HepG2 (cell line): ENCODE measurements at regions not wholly inside any gene's neighbourhood (a gene's known extent, or its start where the extent isn't known, plus 50 kb on each side); places are given as distances from the start of the nearest gene placed in this dataset.
A peak's percentile ranks its signal among the peaks of the same experiment; 100 is the strongest.

Experiments used
- PTBP1 ChIP-seq: fragments of 200-400 bp; formaldehyde crosslinking; IDR thresholded peaks from 2 replicates; pipeline ENCODE4 v1.6.1; 2018; ENCODE audit warnings: low read length, low read depth; ENCODE audit not compliant: poor library complexity, severe bottlenecking
- SMC3 ChIP-seq: IDR thresholded peaks from 2 replicates; pipeline ENCODE4 v1.6.1; 2011; ENCODE audit warnings: low read length, improper control_type of control experiment
- TBL1XR1 ChIP-seq: fragments of 150-350 bp; IDR thresholded peaks from 2 replicates; pipeline ENCODE4 v1.6.1; 2014; ENCODE audit warnings: borderline replicate concordance, low read length; ENCODE audit not compliant: partially characterized antibody
- U2AF1 ChIP-seq: fragments of 200-400 bp; formaldehyde crosslinking; optimal IDR thresholded peaks from 2 replicates; pipeline ENCODE3; 2017; ENCODE audit warnings: mild to moderate bottlenecking, low read depth, low read length
- ZFP37 ChIP-seq: sonication (generic); formaldehyde crosslinking; IDR thresholded peaks from 2 replicates; pipeline ENCODE4 v1.4.0; 2020; ENCODE audit warnings: missing genetic modification reagents, borderline replicate concordance
- ZNF563 ChIP-seq: sonication (generic); formaldehyde crosslinking; IDR thresholded peaks from 2 replicates; pipeline ENCODE4 v1.8.0; 2022; ENCODE audit warnings: mild to moderate bottlenecking, moderate library complexity, missing genetic modification reagents
- TF ChIP-seq, protein P1 (sequence below): sonication (generic); formaldehyde crosslinking; IDR thresholded peaks from 2 replicates; pipeline ENCODE4 v1.4.0; 2020; ENCODE audit warnings: missing genetic modification reagents
- TF ChIP-seq, protein P2 (sequence below): sonication (generic); formaldehyde crosslinking; IDR thresholded peaks from 2 replicates; pipeline ENCODE4 v1.4.0; 2020; ENCODE audit warnings: missing genetic modification reagents
- TF ChIP-seq, protein P3 (sequence below): sonication (generic); formaldehyde crosslinking; IDR thresholded peaks from 2 replicates; pipeline ENCODE4 v1.4.0; 2020; ENCODE audit warnings: missing genetic modification reagents, borderline replicate concordance
- TF ChIP-seq, protein P4 (sequence below): sonication (generic); formaldehyde crosslinking; IDR thresholded peaks from 2 replicates; pipeline ENCODE4 v1.5.0; 2020; ENCODE audit warnings: mild to moderate bottlenecking, missing genetic modification reagents, borderline replicate concordance

DNA sequence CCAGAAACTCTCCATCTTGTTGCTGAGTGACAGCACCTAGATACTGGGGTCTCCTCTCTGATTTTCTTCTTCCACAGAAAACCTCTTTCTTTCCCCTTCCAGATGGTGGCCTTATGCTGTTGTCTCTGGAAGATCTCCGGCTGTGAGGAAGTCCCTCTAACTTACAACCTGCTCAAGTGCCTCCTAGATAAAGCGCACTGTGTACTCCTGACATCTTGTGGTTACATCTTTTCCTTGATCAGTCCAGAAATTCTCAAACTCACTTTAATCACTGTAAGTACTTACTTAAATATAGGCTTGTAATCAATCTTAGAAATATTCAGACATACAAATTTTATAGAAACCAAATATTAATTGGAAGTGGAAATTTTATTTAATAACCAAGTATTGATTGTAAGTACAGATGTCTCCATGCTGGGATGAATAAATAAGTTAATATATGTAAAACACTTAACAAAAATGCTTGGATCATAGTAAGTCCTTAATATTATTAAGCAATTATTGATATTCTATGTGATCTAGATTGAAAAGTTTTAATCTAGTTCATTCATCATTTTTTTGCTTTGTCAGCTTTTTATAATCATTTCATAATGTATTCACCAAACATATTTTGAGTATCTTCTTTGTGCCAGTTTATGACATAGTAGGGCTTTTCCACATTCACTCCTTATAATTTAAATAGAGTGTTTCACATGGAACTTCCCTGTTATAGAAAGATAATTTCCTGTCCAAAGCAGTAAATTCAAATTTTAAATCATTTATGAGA is 1381.4 kb upstream of the CDH6 start (continued):
- TF ChIP-seq, protein P1, sequence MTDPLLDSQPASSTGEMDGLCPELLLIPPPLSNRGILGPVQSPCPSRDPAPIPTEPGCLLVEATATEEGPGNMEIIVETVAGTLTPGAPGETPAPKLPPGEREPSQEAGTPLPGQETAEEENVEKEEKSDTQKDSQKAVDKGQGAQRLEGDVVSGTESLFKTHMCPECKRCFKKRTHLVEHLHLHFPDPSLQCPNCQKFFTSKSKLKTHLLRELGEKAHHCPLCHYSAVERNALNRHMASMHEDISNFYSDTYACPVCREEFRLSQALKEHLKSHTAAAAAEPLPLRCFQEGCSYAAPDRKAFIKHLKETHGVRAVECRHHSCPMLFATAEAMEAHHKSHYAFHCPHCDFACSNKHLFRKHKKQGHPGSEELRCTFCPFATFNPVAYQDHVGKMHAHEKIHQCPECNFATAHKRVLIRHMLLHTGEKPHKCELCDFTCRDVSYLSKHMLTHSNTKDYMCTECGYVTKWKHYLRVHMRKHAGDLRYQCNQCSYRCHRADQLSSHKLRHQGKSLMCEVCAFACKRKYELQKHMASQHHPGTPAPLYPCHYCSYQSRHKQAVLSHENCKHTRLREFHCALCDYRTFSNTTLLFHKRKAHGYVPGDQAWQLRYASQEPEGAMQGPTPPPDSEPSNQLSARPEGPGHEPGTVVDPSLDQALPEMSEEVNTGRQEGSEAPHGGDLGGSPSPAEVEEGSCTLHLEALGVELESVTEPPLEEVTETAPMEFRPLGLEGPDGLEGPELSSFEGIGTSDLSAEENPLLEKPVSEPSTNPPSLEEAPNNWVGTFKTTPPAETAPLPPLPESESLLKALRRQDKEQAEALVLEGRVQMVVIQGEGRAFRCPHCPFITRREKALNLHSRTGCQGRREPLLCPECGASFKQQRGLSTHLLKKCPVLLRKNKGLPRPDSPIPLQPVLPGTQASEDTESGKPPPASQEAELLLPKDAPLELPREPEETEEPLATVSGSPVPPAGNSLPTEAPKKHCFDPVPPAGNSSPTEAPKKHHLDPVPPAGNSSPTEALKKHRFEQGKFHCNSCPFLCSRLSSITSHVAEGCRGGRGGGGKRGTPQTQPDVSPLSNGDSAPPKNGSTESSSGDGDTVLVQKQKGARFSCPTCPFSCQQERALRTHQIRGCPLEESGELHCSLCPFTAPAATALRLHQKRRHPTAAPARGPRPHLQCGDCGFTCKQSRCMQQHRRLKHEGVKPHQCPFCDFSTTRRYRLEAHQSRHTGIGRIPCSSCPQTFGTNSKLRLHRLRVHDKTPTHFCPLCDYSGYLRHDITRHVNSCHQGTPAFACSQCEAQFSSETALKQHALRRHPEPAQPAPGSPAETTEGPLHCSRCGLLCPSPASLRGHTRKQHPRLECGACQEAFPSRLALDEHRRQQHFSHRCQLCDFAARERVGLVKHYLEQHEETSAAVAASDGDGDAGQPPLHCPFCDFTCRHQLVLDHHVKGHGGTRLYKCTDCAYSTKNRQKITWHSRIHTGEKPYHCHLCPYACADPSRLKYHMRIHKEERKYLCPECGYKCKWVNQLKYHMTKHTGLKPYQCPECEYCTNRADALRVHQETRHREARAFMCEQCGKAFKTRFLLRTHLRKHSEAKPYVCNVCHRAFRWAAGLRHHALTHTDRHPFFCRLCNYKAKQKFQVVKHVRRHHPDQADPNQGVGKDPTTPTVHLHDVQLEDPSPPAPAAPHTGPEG = no peak
- TF ChIP-seq PTBP1 (no peak), TBL1XR1 (no peak), U2AF1 (no peak), SMC3 (peak; percentile 21; the same call in 1 of the 2 replicates), ZNF563 (CRISPR knock-in tag) (no peak), ZFP37 (CRISPR knock-in tag) (no peak)
- TF ChIP-seq, protein P2, sequence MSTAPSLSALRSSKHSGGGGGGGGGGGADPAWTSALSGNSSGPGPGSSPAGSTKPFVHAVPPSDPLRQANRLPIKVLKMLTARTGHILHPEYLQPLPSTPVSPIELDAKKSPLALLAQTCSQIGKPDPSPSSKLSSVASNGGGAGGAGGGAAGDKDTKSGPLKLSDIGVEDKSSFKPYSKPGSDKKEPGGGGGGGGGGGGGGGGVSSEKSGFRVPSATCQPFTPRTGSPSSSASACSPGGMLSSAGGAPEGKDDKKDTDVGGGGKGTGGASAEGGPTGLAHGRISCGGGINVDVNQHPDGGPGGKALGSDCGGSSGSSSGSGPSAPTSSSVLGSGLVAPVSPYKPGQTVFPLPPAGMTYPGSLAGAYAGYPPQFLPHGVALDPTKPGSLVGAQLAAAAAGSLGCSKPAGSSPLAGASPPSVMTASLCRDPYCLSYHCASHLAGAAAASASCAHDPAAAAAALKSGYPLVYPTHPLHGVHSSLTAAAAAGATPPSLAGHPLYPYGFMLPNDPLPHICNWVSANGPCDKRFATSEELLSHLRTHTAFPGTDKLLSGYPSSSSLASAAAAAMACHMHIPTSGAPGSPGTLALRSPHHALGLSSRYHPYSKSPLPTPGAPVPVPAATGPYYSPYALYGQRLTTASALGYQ = no peak
- TF ChIP-seq, protein P3, sequence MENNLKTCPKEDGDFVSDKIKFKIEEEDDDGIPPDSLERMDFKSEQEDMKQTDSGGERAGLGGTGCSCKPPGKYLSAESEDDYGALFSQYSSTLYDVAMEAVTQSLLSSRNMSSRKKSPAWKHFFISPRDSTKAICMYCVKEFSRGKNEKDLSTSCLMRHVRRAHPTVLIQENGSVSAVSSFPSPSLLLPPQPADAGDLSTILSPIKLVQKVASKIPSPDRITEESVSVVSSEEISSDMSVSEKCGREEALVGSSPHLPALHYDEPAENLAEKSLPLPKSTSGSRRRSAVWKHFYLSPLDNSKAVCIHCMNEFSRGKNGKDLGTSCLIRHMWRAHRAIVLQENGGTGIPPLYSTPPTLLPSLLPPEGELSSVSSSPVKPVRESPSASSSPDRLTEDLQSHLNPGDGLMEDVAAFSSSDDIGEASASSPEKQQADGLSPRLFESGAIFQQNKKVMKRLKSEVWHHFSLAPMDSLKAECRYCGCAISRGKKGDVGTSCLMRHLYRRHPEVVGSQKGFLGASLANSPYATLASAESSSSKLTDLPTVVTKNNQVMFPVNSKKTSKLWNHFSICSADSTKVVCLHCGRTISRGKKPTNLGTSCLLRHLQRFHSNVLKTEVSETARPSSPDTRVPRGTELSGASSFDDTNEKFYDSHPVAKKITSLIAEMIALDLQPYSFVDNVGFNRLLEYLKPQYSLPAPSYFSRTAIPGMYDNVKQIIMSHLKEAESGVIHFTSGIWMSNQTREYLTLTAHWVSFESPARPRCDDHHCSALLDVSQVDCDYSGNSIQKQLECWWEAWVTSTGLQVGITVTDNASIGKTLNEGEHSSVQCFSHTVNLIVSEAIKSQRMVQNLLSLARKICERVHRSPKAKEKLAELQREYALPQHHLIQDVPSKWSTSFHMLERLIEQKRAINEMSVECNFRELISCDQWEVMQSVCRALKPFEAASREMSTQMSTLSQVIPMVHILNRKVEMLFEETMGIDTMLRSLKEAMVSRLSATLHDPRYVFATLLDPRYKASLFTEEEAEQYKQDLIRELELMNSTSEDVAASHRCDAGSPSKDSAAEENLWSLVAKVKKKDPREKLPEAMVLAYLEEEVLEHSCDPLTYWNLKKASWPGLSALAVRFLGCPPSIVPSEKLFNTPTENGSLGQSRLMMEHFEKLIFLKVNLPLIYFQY (CRISPR knock-in tag) = no peak
- TF ChIP-seq, protein P4, sequence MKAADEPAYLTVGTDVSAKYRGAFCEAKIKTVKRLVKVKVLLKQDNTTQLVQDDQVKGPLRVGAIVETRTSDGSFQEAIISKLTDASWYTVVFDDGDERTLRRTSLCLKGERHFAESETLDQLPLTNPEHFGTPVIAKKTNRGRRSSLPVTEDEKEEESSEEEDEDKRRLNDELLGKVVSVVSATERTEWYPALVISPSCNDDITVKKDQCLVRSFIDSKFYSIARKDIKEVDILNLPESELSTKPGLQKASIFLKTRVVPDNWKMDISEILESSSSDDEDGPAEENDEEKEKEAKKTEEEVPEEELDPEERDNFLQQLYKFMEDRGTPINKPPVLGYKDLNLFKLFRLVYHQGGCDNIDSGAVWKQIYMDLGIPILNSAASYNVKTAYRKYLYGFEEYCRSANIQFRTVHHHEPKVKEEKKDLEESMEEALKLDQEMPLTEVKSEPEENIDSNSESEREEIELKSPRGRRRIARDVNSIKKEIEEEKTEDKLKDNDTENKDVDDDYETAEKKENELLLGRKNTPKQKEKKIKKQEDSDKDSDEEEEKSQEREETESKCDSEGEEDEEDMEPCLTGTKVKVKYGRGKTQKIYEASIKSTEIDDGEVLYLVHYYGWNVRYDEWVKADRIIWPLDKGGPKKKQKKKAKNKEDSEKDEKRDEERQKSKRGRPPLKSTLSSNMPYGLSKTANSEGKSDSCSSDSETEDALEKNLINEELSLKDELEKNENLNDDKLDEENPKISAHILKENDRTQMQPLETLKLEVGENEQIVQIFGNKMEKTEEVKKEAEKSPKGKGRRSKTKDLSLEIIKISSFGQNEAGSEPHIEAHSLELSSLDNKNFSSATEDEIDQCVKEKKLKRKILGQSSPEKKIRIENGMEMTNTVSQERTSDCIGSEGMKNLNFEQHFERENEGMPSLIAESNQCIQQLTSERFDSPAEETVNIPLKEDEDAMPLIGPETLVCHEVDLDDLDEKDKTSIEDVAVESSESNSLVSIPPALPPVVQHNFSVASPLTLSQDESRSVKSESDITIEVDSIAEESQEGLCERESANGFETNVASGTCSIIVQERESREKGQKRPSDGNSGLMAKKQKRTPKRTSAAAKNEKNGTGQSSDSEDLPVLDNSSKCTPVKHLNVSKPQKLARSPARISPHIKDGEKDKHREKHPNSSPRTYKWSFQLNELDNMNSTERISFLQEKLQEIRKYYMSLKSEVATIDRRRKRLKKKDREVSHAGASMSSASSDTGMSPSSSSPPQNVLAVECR = no peak
